Superior temporal gyrus (tissue), 1 donor: ENCODE measurements at regions not wholly inside any gene's neighbourhood (a gene's known extent, or its start where the extent isn't known, plus 50 kb on each side); places are given as distances from the start of the nearest gene placed in this dataset.
"Not testable (repeated sequence)": the region's sequence is repeated elsewhere in the genome, so short reads cannot be mapped to it uniquely, and the experiment has no call there.

Experiments used
- DNase-seq: peaks from one replicate; pipeline ENCODE4 v3.0.0-alpha.2; 2016; ENCODE audit errors: extremely low spot score

GRCh38 chr10:35903021-35903420, 260.9 kb upstream of the FZD8 start:
- no peak for DNase-seq

- DNase-seq: no peak
Measured at GRCh38 chr10:35898716-35899440, 256.8 kb upstream of the FZD8 start.

- DNase-seq: no peak
Measured at GRCh38 chr10:35896001-35896400, 253.9 kb upstream of the FZD8 start.

- no peak for DNase-seq
Measured at GRCh38 chr10:35895331-35895730, 253.2 kb upstream of the FZD8 start.

- no peak for DNase-seq
Measured at GRCh38 chr10:35892526-35892925, 250.4 kb upstream of the FZD8 start.

GRCh38 chr10:35890676-35891495, 248.8 kb upstream of the FZD8 start:
- DNase-seq: no peak

- DNase-seq: no peak
Measured at GRCh38 chr10:35889971-35890675, 248.0 kb upstream of the FZD8 start.

- DNase-seq: no peak
Measured at GRCh38 chr10:35889226-35889625, 247.1 kb upstream of the FZD8 start.

- DNase-seq: no peak
Measured at GRCh38 chr10:35888400-35888799, 246.3 kb upstream of the FZD8 start.

GRCh38 chr10:35887685-35888084, 245.6 kb upstream of the FZD8 start:
- no peak for DNase-seq

GRCh38 chr10:35885076-35885475, 243.0 kb upstream of the FZD8 start:
- no peak for DNase-seq

GRCh38 chr10:35884657-35885071, 242.6 kb upstream of the FZD8 start:
- DNase-seq: no peak

GRCh38 chr10:35882422-35883150, 240.5 kb upstream of the FZD8 start:
- no peak for DNase-seq

- no peak for DNase-seq
Measured at GRCh38 chr10:35881320-35881719, 239.2 kb upstream of the FZD8 start.

GRCh38 chr10:35876248-35876647, 234.2 kb upstream of the FZD8 start:
- no peak for DNase-seq

GRCh38 chr10:35875016-35875676, 233.1 kb upstream of the FZD8 start:
- DNase-seq: no peak

GRCh38 chr10:35874311-35875015, 232.4 kb upstream of the FZD8 start:
- DNase-seq: no peak

GRCh38 chr10:35872671-35873070, 230.6 kb upstream of the FZD8 start:
- DNase-seq: no peak

GRCh38 chr10:35870665-35871310, 228.7 kb upstream of the FZD8 start:
- DNase-seq: no peak

GRCh38 chr10:35858676-35859283, 216.7 kb upstream of the FZD8 start:
- not testable (repeated sequence) for DNase-seq
